Keratinocyte (primary cell): ENCODE measurements at regions not wholly inside any gene's neighbourhood (a gene's known extent, or its start where the extent isn't known, plus 50 kb on each side); places are given as distances from the start of the nearest gene placed in this dataset.
"Not testable (repeated sequence)": the region's sequence is repeated elsewhere in the genome, so short reads cannot be mapped to it uniquely, and the experiment has no call there.

Experiments
- DNase-seq: peaks from one replicate; pipeline ENCODE4 v3.0.0-alpha.2; 2011; ENCODE audit warnings: low read depth, missing footprints, low spot score
- FAIRE-seq: peaks from 2 replicates; lab custom pipeline; 2011; peaks lifted over from hg19 to GRCh38; lab: Jason Lieb, UNC
- H2AFZ ChIP-seq: 2 replicates; pipeline ENCODE4 v1.6.0; 2012; ENCODE audit warnings: low read length, control low read depth, inconsistent platforms; ENCODE audit not compliant: control insufficient read depth
- H3K27ac ChIP-seq: 2 replicates; pipeline ENCODE4 v1.5.1; 2011; ENCODE audit warnings: low read length; ENCODE audit not compliant: control insufficient read depth, insufficient read depth
- H3K27me3 ChIP-seq: 3 replicates; pipeline ENCODE4 v1.6.0; 2011; ENCODE audit warnings: low read length; ENCODE audit not compliant: control insufficient read depth, insufficient read depth; ENCODE audit errors: extremely low read depth
- H3K36me3 ChIP-seq, 2 experiments: 2 replicates in 1 of 2; 3 replicates in 1 of 2; pipeline ENCODE4 v1.5.1; 2011; ENCODE audit warnings: low read length in 2 of 2, mild to moderate bottlenecking in 1 of 2; ENCODE audit not compliant: control insufficient read depth in 2 of 2, insufficient read depth in 2 of 2; ENCODE audit errors: extremely low read depth in 1 of 2
- H3K4me1 ChIP-seq: 3 replicates; pipeline ENCODE4 v1.5.1; 2011; ENCODE audit warnings: low read length; ENCODE audit not compliant: control insufficient read depth, insufficient read depth; ENCODE audit errors: extremely low read depth
- H3K4me2 ChIP-seq: 3 replicates; pipeline ENCODE4 v1.6.0; 2011; ENCODE audit warnings: low read depth, low read length; ENCODE audit not compliant: control insufficient read depth, insufficient read depth; ENCODE audit errors: extremely low read depth
- H3K4me3 ChIP-seq, 3 experiments: fragments of 200-600 bp in 1 of 3; sonication (generic) in 1 of 3; 2 replicates in 2 of 3; 3 replicates in 1 of 3; pipeline ENCODE4 v1.5.1; 2011 to 2016; ENCODE audit warnings: low read length in 3 of 3, mild to moderate bottlenecking in 3 of 3, control low read depth in 2 of 3, inconsistent platforms in 1 of 3, low read depth in 1 of 3, mixed read lengths in 1 of 3, mixed run types in 1 of 3, moderate library complexity in 1 of 3; ENCODE audit not compliant: control insufficient read depth in 2 of 3, insufficient read depth in 2 of 3; ENCODE audit errors: extremely low read depth in 1 of 3
- H3K79me2 ChIP-seq: 2 replicates; pipeline ENCODE4 v1.6.0; 2012; ENCODE audit warnings: low read length; ENCODE audit not compliant: control insufficient read depth, insufficient read depth
- H3K9ac ChIP-seq: 3 replicates; pipeline ENCODE4 v1.6.0; 2011; ENCODE audit warnings: low read length; ENCODE audit not compliant: control insufficient read depth, insufficient read depth; ENCODE audit errors: extremely low read depth
- H3K9me1 ChIP-seq: 3 replicates; pipeline ENCODE4 v1.6.0; 2011; ENCODE audit warnings: low read length; ENCODE audit not compliant: control insufficient read depth, insufficient read depth; ENCODE audit errors: extremely low read depth
- H3K9me3 ChIP-seq: 2 replicates; pipeline ENCODE4 v1.5.1; 2012; ENCODE audit warnings: low read depth, low read length; ENCODE audit not compliant: control insufficient read depth
- H4K20me1 ChIP-seq: 3 replicates; pipeline ENCODE4 v1.6.0; 2011; ENCODE audit warnings: low read length; ENCODE audit not compliant: control insufficient read depth, insufficient read depth; ENCODE audit errors: extremely low read depth
- CTCF ChIP-seq, 3 experiments: IDR thresholded peaks in 1 of 3; conservative IDR thresholded peaks in 1 of 3; optimal IDR thresholded peaks in 1 of 3; 2 replicates in 2 of 3; 3 replicates in 1 of 3; pipeline versions ENCODE3 to v1.5.1; 2011; ENCODE audit warnings: low read length in 3 of 3, mild to moderate bottlenecking in 3 of 3, moderate library complexity in 2 of 3, control low read depth in 1 of 3, inconsistent platforms in 1 of 3; ENCODE audit not compliant: insufficient read depth in 2 of 3; ENCODE audit errors: extremely low read depth in 1 of 3
- EZH2 ChIP-seq: IDR thresholded peaks from one replicate; pipeline ENCODE4 v1.6.1; 2012; ENCODE audit warnings: inconsistent platforms, mild to moderate bottlenecking, low read length, moderate library complexity
- dilution Hi-C: fragments of 300-500 bp; cut with MboI; formaldehyde crosslinking; loops from one replicate; pipeline ENCODE4 v1.7.0; 2020; ENCODE audit warnings: low sequenced_read_pairs; ENCODE audit not compliant: extremely low pct_ligation_motif_present

- H3K4me3 ChIP-seq = no peak overlapping the region
- no peaks in the 10 kb centered on the region for H3K9me3 ChIP-seq
- no peak overlapping the region for H3K4me2 ChIP-seq
- no peaks in the 10 kb centered on the region for H3K9me1 ChIP-seq
- H3K9ac ChIP-seq = no peak overlapping the region
- no peak overlapping the region for H2AFZ ChIP-seq
- H3K36me3 ChIP-seq = no peaks in the 10 kb centered on the region
- no peaks in the 10 kb centered on the region for H4K20me1 ChIP-seq
- FAIRE-seq = no peak
- H3K4me1 ChIP-seq = no peaks in the 10 kb centered on the region
- no peak for DNase-seq
- H3K27ac ChIP-seq = no peak overlapping the region
- TF ChIP-seq CTCF (optimal IDR thresholded peaks at IDR 0.05 in 1 of 3, IDR thresholded peaks at IDR 0.05 in 1 of 3, conservative IDR thresholded peaks at IDR 0.05 in 1 of 3; ENCODE audit: extremely low read depth in 1 of 3, insufficient read depth in 2 of 3, low read length in 3 of 3) (no peak), EZH2 (no peak)
- H3K79me2 ChIP-seq = no peaks in the 10 kb centered on the region
- dilution Hi-C loops = no loop called here
- H3K27me3 ChIP-seq = peaks cover under 1% of the 10 kb centered on the region
Observed at GRCh38 chr14:37711356-37711830, 116.0 kb downstream of the TTC6 start.

- DNase-seq (no peak), FAIRE-seq (no peak)
- TF ChIP-seq EZH2 (no peak), CTCF (optimal IDR thresholded peaks at IDR 0.05 in 1 of 3, IDR thresholded peaks at IDR 0.05 in 1 of 3, conservative IDR thresholded peaks at IDR 0.05 in 1 of 3; ENCODE audit: extremely low read depth in 1 of 3, insufficient read depth in 2 of 3, low read length in 3 of 3) (no peak)
- no peaks in the 10 kb centered on the region for H3K9me1 ChIP-seq
- dilution Hi-C loops = no loop called here
- no peak overlapping the region for H3K9ac ChIP-seq
- H3K9me3 ChIP-seq = no peaks in the 10 kb centered on the region
- no peaks in the 10 kb centered on the region for H3K36me3 ChIP-seq
- H4K20me1 ChIP-seq = no peaks in the 10 kb centered on the region
- H3K4me1 ChIP-seq = no peaks in the 10 kb centered on the region
- H3K4me3 ChIP-seq = no peak overlapping the region
- H3K27ac ChIP-seq = no peak overlapping the region
- H3K4me2 ChIP-seq = no peak overlapping the region
- H3K79me2 ChIP-seq = no peaks in the 10 kb centered on the region
- H3K27me3 ChIP-seq = no peaks in the 10 kb centered on the region
- no peak overlapping the region for H2AFZ ChIP-seq
Observed at GRCh38 chr14:37711831-37712475, 116.5 kb downstream of the TTC6 start.

- H3K36me3 ChIP-seq, dilution Hi-C loops, H4K20me1 ChIP-seq, FAIRE-seq, H3K4me2 ChIP-seq, DNase-seq, H3K4me1 ChIP-seq, H3K9me1 ChIP-seq, H3K79me2 ChIP-seq, H3K27me3 ChIP-seq, H3K27ac ChIP-seq, H3K4me3 ChIP-seq, H3K9ac ChIP-seq, H3K9me3 ChIP-seq, H2AFZ ChIP-seq: not testable (repeated sequence)
Observed at GRCh38 chr14:37712476-37712860, 117.0 kb downstream of the TTC6 start.
